ENCODE measurements at regions not wholly inside any gene's neighbourhood (a gene's known extent, or its start where the extent isn't known, plus 50 kb on each side); places are given as distances from the start of the nearest gene placed in this dataset.

DNA sequence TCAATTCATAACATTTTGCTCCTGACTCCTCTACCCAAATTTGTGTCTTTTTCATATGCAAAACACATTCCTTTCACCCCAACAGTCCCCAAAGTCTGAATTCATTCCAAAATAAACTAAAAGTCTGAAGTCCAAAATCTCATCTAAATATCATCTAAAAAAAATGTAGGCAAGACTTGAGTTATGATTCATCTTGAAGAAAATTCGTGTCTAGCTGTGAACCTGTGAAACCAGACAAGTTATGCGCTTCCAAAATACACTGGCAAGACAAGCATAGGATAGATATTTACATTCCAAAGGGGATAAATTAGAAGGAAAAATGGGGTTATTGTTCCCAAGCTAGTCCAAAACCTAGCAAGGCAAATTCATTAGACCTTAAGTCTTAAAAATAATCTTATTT is 1302.0 kb upstream of the GBE1 start:
- no peak for TF ChIP-seq POLR2AphosphoS5 (IDR thresholded peaks at IDR 0.05)
- no peak for TF ChIP-seq POLR2A (IDR thresholded peaks at IDR 0.05)
- no peak for TF ChIP-seq EP300 (IDR thresholded peaks at IDR 0.05)
- TF ChIP-seq, protein P1, sequence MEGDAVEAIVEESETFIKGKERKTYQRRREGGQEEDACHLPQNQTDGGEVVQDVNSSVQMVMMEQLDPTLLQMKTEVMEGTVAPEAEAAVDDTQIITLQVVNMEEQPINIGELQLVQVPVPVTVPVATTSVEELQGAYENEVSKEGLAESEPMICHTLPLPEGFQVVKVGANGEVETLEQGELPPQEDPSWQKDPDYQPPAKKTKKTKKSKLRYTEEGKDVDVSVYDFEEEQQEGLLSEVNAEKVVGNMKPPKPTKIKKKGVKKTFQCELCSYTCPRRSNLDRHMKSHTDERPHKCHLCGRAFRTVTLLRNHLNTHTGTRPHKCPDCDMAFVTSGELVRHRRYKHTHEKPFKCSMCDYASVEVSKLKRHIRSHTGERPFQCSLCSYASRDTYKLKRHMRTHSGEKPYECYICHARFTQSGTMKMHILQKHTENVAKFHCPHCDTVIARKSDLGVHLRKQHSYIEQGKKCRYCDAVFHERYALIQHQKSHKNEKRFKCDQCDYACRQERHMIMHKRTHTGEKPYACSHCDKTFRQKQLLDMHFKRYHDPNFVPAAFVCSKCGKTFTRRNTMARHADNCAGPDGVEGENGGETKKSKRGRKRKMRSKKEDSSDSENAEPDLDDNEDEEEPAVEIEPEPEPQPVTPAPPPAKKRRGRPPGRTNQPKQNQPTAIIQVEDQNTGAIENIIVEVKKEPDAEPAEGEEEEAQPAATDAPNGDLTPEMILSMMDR (IDR thresholded peaks at IDR 0.05) = no peak
- 36 to 64% methylated on average over 2 of the region's 2 CpGs for WGBS, 2 donors (ENCODE audit: low coverage in 1 of 2)
- no peaks in the 10 kb centered on the region for H3K4me1 ChIP-seq
- no peaks in the 10 kb centered on the region for H3K27me3 ChIP-seq
- H3K36me3 ChIP-seq = no peaks in the 10 kb centered on the region
- peaks cover 0 to 14% (median 0%) of the 10 kb centered on the region in 3 donors for H3K9me3 ChIP-seq
- no peak overlapping the region for H3K27ac ChIP-seq
- no peak for ATAC-seq
- no peak overlapping the region for H3K4me3 ChIP-seq

DNA sequence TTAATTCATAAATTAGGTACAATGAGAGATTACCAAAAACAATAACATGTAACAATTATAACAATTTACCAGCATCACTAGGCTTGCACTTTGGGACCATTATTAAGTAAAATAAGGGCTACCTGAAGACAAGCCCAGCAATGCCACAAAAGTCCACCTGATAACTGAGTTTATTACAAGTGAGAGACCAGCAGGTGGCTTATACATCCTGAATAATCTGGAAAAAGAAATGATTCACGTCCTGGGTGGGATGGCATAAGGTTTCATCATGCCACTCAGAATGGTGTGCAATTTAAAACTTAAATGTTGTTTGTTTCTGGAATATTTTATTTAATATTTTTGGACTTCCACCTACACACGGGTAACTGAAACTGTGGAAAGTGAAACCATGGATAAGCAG is 1287.1 kb upstream of the GBE1 start:
- no peaks in the 10 kb centered on the region for H3K36me3 ChIP-seq
- no peak overlapping the region for H3K4me3 ChIP-seq
- TF ChIP-seq, protein P1 (IDR thresholded peaks at IDR 0.05) = no peak
- TF ChIP-seq POLR2AphosphoS5 (IDR thresholded peaks at IDR 0.05) = no peak
- TF ChIP-seq EP300 (IDR thresholded peaks at IDR 0.05) = no peak
- no peak for TF ChIP-seq POLR2A (IDR thresholded peaks at IDR 0.05)
- ATAC-seq = no peak
- no peaks in the 10 kb centered on the region for H3K27me3 ChIP-seq
- H3K27ac ChIP-seq = no peak overlapping the region
- no peaks in the 10 kb centered on the region for H3K9me3 ChIP-seq
- H3K4me1 ChIP-seq = no peaks in the 10 kb centered on the region
- 50 to 60% methylated on average over 2 of the region's 2 CpGs for WGBS, 2 donors (ENCODE audit: low coverage in 1 of 2)

DNA sequence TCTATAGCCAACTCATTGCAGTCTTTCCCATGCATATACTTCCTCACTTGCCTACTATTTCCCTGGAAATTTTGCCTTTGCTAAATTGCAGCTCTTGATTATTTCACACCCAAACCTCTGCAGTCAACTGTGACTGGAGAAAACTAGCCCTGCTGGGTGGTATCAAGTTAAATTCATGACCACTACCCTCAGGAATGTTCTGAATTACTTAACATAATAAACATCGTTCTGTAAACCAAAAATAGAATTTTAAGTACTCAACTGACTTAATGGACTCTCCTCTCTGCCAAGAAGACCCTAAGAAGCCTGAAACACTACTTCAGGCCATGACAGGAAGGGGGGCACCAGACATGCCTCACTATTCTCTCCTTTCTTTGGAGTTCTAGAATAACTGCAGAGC is 1278.0 kb upstream of the GBE1 start:
- TF ChIP-seq EP300 (IDR thresholded peaks at IDR 0.05) (no peak), POLR2AphosphoS5 (IDR thresholded peaks at IDR 0.05) (no peak), POLR2A (IDR thresholded peaks at IDR 0.05) (no peak)
- TF ChIP-seq, protein P1 (IDR thresholded peaks at IDR 0.05) = no peak
- Histone ChIP-seq H3K27ac (no peak overlapping the region), H3K27me3 (no peaks in the 10 kb centered on the region), H3K4me1 (no peaks in the 10 kb centered on the region), H3K4me3 (no peak overlapping the region), H3K36me3 (no peaks in the 10 kb centered on the region), H3K9me3 (no peaks in the 10 kb centered on the region)
- 17% methylated on average over 1 of the region's 1 CpG; no CpG with 5 or more reads in 1 of the 2 donors for WGBS, 2 donors (ENCODE audit: low coverage in 1 of 2)
- ATAC-seq = no peak

DNA sequence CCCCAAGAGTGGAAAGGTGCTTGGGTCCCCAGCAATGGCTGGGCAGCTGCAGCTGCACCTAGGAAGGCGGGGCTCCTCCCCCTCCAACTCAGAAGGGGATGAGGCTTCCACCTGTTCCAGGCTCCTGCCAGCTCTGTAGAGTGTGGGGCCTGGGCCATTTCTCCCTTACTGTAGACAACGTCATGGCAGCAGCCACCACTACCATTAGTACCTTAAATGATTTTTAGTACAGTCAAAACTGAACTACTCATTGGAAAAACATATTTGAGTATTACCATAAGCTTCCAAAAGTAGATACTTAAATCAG is 1274.2 kb upstream of the GBE1 start:
- Histone ChIP-seq H3K4me3 (no peak overlapping the region), H3K4me1 (no peaks in the 10 kb centered on the region), H3K9me3 (no peaks in the 10 kb centered on the region), H3K27ac (no peak overlapping the region), H3K27me3 (no peaks in the 10 kb centered on the region), H3K36me3 (no peaks in the 10 kb centered on the region)
- ATAC-seq = no peak
- TF ChIP-seq, protein P1 (IDR thresholded peaks at IDR 0.05) = no peak
- 83% methylated on average over 2 of the region's 2 CpGs; no CpG with 5 or more reads in 1 of the 2 donors for WGBS, 2 donors (ENCODE audit: low coverage in 1 of 2)

DNA sequence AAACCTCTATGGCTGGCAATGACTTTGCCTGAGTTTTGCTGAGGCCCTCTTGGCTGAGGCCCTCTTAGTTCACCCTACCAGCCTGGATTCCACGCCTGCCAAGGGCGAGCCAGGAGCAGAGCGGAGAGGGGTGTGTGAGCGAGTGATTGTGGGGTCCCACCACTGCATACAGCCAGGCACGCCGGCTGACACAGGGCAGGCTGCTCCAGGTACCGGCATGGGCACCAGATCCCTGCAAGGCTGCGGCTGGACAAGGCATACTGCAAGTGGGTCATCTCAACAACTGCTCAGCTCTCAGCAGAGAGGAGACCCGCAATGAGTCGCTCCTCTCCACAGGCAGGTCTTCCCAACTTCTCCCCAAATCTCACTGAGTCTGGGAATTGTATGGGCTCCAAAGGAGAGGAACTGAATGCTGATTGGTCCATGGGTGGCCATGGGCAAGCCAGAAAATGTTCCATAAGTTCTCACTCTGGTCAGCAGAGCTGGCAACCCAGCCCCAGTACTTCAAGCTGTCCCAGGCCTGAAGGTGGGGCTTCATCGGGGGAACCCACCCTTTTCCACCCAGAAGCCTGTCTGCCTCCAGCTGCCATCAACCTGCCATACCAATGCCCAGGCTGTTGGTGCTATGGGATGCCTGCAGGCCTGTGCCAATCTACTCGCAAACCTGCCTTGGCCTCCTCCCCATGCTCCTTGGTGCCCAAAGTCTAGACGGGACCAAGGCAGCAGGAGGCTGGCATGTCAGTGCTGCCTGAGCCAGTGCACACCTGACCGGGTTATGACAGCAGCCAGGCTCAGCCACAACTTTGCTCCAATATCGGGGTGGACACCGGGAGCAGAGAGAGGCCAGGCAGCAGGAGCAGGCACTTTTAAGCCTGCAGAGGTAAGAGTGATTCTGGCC is 1273.6 kb upstream of the GBE1 start:
- H3K4me1 ChIP-seq = no peaks in the 10 kb centered on the region
- no peak overlapping the region for H3K27ac ChIP-seq
- TF ChIP-seq POLR2AphosphoS5 (IDR thresholded peaks at IDR 0.05) (no peak), POLR2A (IDR thresholded peaks at IDR 0.05) (no peak), EP300 (IDR thresholded peaks at IDR 0.05) (no peak)
- TF ChIP-seq, protein P1 (IDR thresholded peaks at IDR 0.05) = no peak
- no peak for ATAC-seq
- H3K4me3 ChIP-seq = no peak overlapping the region
- 60% methylated on average over 1 of the region's 16 CpGs; no CpG with 5 or more reads in 1 of the 2 donors for WGBS, 2 donors (ENCODE audit: low coverage in 1 of 2)
- no peaks in the 10 kb centered on the region for H3K27me3 ChIP-seq
- no peaks in the 10 kb centered on the region for H3K9me3 ChIP-seq
- H3K36me3 ChIP-seq = no peaks in the 10 kb centered on the region
